ENCODE measurements at regions not wholly inside any gene's neighbourhood (a gene's known extent, or its start where the extent isn't known, plus 50 kb on each side); places are given as distances from the start of the nearest gene placed in this dataset.

DNA sequence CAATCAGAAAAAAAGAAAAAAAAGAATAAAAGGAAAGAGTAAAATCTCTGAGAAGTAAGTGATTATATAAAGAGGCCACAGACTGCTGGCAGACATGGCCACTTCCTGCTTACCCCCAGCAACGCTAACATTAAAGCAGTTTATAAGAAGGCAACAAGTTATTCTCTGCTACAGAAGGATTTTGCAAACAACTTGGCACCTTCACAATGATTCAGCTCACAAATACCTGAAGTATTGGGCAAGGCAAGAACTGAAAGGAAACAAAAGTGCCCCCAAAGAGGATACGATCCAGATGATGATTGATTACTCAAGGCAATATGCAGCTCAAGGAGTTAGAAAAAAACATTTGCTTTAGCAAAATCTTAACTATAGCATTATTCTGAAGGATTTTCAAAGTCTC is 718.8 kb downstream of the KLHL13 start:
- no peak for TF ChIP-seq EZH2 (IDR thresholded peaks at IDR 0.05; ENCODE audit: insufficient read depth, low read length)
- TF ChIP-seq, protein P1, sequence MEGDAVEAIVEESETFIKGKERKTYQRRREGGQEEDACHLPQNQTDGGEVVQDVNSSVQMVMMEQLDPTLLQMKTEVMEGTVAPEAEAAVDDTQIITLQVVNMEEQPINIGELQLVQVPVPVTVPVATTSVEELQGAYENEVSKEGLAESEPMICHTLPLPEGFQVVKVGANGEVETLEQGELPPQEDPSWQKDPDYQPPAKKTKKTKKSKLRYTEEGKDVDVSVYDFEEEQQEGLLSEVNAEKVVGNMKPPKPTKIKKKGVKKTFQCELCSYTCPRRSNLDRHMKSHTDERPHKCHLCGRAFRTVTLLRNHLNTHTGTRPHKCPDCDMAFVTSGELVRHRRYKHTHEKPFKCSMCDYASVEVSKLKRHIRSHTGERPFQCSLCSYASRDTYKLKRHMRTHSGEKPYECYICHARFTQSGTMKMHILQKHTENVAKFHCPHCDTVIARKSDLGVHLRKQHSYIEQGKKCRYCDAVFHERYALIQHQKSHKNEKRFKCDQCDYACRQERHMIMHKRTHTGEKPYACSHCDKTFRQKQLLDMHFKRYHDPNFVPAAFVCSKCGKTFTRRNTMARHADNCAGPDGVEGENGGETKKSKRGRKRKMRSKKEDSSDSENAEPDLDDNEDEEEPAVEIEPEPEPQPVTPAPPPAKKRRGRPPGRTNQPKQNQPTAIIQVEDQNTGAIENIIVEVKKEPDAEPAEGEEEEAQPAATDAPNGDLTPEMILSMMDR (IDR thresholded peaks at IDR 0.05; ENCODE audit: insufficient read depth, low read depth, low read length) = no peak
